Keratinocyte (primary cell): ENCODE measurements at regions not wholly inside any gene's neighbourhood (a gene's known extent, or its start where the extent isn't known, plus 50 kb on each side); places are given as distances from the start of the nearest gene placed in this dataset.

ENCODE experiments used
- CTCF ChIP-seq, 3 experiments: IDR thresholded peaks in 1 of 3; conservative IDR thresholded peaks in 1 of 3; optimal IDR thresholded peaks in 1 of 3; 2 replicates in 2 of 3; 3 replicates in 1 of 3; pipeline versions ENCODE3 to v1.5.1; 2011; ENCODE audit warnings: low read length in 3 of 3, mild to moderate bottlenecking in 3 of 3, moderate library complexity in 2 of 3, control low read depth in 1 of 3, inconsistent platforms in 1 of 3; ENCODE audit not compliant: insufficient read depth in 2 of 3; ENCODE audit errors: extremely low read depth in 1 of 3
- EZH2 ChIP-seq: IDR thresholded peaks from one replicate; pipeline ENCODE4 v1.6.1; 2012; ENCODE audit warnings: inconsistent platforms, mild to moderate bottlenecking, low read length, moderate library complexity

- no peak for TF ChIP-seq EZH2
- no peak for TF ChIP-seq CTCF (optimal IDR thresholded peaks at IDR 0.05 in 1 of 3, IDR thresholded peaks at IDR 0.05 in 1 of 3, conservative IDR thresholded peaks at IDR 0.05 in 1 of 3; ENCODE audit: extremely low read depth in 1 of 3, insufficient read depth in 2 of 3, low read length in 3 of 3)
Observed at GRCh38 chrX:149296092-149296491, 209.0 kb downstream of the IDS start.
